CD14-positive monocyte (primary cell): ENCODE measurements at regions not wholly inside any gene's neighbourhood (a gene's known extent, or its start where the extent isn't known, plus 50 kb on each side); places are given as distances from the start of the nearest gene placed in this dataset.

Experiments used
- DNase-seq, 3 donors: peaks; one replicate each; pipeline ENCODE4 v3.0.0-alpha.2; 2011 to 2022
- H2AFZ ChIP-seq: 2 replicates; pipeline ENCODE4 v1.6.0; 2012; ENCODE audit warnings: mild to moderate bottlenecking, low read depth, low read length, inconsistent platforms; ENCODE audit not compliant: insufficient read depth, poor library complexity, severe bottlenecking
- H3K27ac ChIP-seq, 2 donors: 1 replicate in 1 of 2; 2 replicates in 1 of 2; pipeline ENCODE4 v1.5.1; 2012 to 2013; ENCODE audit warnings: low read length in 2 of 2, control low read depth in 1 of 2, inconsistent platforms in 1 of 2, low read depth in 1 of 2, mild to moderate bottlenecking in 1 of 2
- H3K27me3 ChIP-seq, 2 donors: one replicate each; pipeline versions ENCODE4 v1.6.0 to v1.6.1; 2011 to 2013; ENCODE audit warnings: low read length in 2 of 2; ENCODE audit not compliant: control insufficient read depth in 2 of 2, insufficient read depth in 2 of 2
- H3K36me3 ChIP-seq, 2 donors: replicated peaks in 1 of 2; 1 replicate in 1 of 2; 2 replicates in 1 of 2; pipeline versions ENCODE4 v1.5.1 to v1.6.1; 2012 to 2013; ENCODE audit warnings: low read length in 2 of 2, control low read depth in 1 of 2, inconsistent platforms in 1 of 2, mild to moderate bottlenecking in 1 of 2; ENCODE audit not compliant: insufficient read depth in 2 of 2, control insufficient read depth in 1 of 2
- H3K4me1 ChIP-seq, 2 donors: 1 replicate in 1 of 2; 2 replicates in 1 of 2; pipeline versions ENCODE4 v1.5.1 to v1.6.1; 2012 to 2013; ENCODE audit warnings: low read length in 2 of 2, control low read depth in 1 of 2, inconsistent platforms in 1 of 2, mild to moderate bottlenecking in 1 of 2, moderate library complexity in 1 of 2; ENCODE audit not compliant: insufficient read depth in 2 of 2, control insufficient read depth in 1 of 2
- H3K4me2 ChIP-seq: replicated peaks from 2 replicates; pipeline ENCODE3; 2012; ENCODE audit warnings: low read length, moderate library complexity, mild to moderate bottlenecking; ENCODE audit not compliant: poor library complexity, severe bottlenecking; ENCODE audit errors: extremely low read depth
- H3K4me3 ChIP-seq, 3 experiments: fragments of 200-600 bp in 1 of 3; sonication (generic) in 1 of 3; replicated peaks in 1 of 3; 1 replicate in 2 of 3; 2 replicates in 1 of 3; pipeline ENCODE4 v1.5.1; 2011 to 2013; ENCODE audit warnings: low read length in 3 of 3, mild to moderate bottlenecking in 3 of 3, control low read depth in 2 of 3, low read depth in 2 of 3, inconsistent platforms in 1 of 3, moderate library complexity in 1 of 3
- H3K79me2 ChIP-seq: 2 replicates; pipeline ENCODE4 v1.6.0; 2012; ENCODE audit warnings: mild to moderate bottlenecking, control low read depth, inconsistent platforms, low read length, moderate library complexity; ENCODE audit not compliant: insufficient read depth
- H3K9ac ChIP-seq: 2 replicates; pipeline ENCODE4 v1.6.0; 2017; ENCODE audit warnings: low read length, mild to moderate bottlenecking; ENCODE audit not compliant: insufficient read depth, poor library complexity, severe bottlenecking
- H3K9me3 ChIP-seq, 2 donors: replicated peaks in 1 of 2; 1 replicate in 1 of 2; 2 replicates in 1 of 2; pipeline versions ENCODE4 v1.5.1 to v1.6.1; 2012 to 2013; ENCODE audit warnings: low read length in 2 of 2, control low read depth in 1 of 2; ENCODE audit not compliant: control insufficient read depth in 1 of 2, insufficient read depth in 1 of 2
- H4K20me1 ChIP-seq: 2 replicates; pipeline ENCODE4 v1.6.0; 2012; ENCODE audit warnings: mild to moderate bottlenecking, low read length, control low read depth, moderate library complexity; ENCODE audit not compliant: insufficient read depth
- H3K27ac Mint-ChIP-seq, 7 donors: one replicate each; pipeline ENCODE4 v1.8.0; 2020; ENCODE audit warnings: mild to moderate bottlenecking in 7 of 7, mixed read lengths in 7 of 7, moderate library complexity in 6 of 7, inconsistent platforms in 2 of 7
- H3K27me3 Mint-ChIP-seq, 3 donors: one replicate each; pipeline ENCODE4 v1.8.0; 2021 to 2022; ENCODE audit warnings: low read depth in 3 of 3, mild to moderate bottlenecking in 3 of 3, mixed read lengths in 3 of 3, moderate library complexity in 3 of 3, inconsistent platforms in 1 of 3
- H3K36me3 Mint-ChIP-seq, 2 donors: one replicate each; pipeline ENCODE4 v1.8.0; 2020; ENCODE audit warnings: mixed read lengths in 2 of 2, inconsistent platforms in 1 of 2, mild to moderate bottlenecking in 1 of 2
- H3K4me1 Mint-ChIP-seq: one replicate; pipeline ENCODE4 v1.8.0; 2020; ENCODE audit warnings: mild to moderate bottlenecking, mixed read lengths
- H3K4me3 Mint-ChIP-seq, 2 donors: one replicate each; pipeline ENCODE4 v1.8.0; 2020; ENCODE audit warnings: mild to moderate bottlenecking in 2 of 2, mixed read lengths in 2 of 2, moderate library complexity in 1 of 2
- H3K9me3 Mint-ChIP-seq, 7 donors: one replicate each; pipeline ENCODE4 v1.8.0; 2020 to 2022; ENCODE audit warnings: mixed read lengths in 7 of 7, mild to moderate bottlenecking in 6 of 7, moderate library complexity in 6 of 7, inconsistent platforms in 2 of 7
- WGBS: methylation state at CpG from one replicate; pipeline ENCODE4 v1.1.5; 2013; ENCODE audit warnings: missing lambda C conversion rate; ENCODE audit not compliant: insufficient coverage; 5-methylcytosine and 5-hydroxymethylcytosine counted together
- intact Hi-C, 2 donors: fragments of 100-400 bp; cut with micrococcal nuclease; formaldehyde crosslinking; loops; one replicate each; pipeline versions ENCODE4 v1.15.0 to v1.15.1; 2023
- TF ChIP-seq, protein P1 (sequence below): fragments of 200-600 bp; IDR thresholded peaks from one replicate; pipeline ENCODE4 v1.8.0; 2022; ENCODE audit warnings: antibody characterized with exemption, mild to moderate bottlenecking

DNA sequence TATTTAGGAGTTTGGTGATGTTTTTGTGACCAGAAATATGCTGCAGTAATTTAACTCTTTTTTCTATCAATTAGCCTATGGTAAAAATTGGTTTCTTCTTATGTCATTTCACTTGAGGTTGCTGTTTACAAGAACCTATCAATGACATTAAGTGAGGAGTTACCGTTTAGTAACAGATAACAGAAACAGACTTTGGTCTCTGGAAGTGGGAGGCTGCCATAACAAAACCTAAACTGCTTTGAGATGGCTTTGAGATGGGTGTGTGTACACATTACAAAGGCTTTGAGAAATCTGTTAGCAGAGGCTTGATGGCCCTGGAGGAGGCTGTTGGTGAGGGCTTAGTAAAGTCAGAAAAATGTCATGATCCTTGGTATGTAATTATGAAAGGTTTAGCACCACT is 90.0 kb downstream of the TMEM114 start:
- H3K4me3 ChIP-seq: no peak overlapping the region
- TF ChIP-seq, protein P1, sequence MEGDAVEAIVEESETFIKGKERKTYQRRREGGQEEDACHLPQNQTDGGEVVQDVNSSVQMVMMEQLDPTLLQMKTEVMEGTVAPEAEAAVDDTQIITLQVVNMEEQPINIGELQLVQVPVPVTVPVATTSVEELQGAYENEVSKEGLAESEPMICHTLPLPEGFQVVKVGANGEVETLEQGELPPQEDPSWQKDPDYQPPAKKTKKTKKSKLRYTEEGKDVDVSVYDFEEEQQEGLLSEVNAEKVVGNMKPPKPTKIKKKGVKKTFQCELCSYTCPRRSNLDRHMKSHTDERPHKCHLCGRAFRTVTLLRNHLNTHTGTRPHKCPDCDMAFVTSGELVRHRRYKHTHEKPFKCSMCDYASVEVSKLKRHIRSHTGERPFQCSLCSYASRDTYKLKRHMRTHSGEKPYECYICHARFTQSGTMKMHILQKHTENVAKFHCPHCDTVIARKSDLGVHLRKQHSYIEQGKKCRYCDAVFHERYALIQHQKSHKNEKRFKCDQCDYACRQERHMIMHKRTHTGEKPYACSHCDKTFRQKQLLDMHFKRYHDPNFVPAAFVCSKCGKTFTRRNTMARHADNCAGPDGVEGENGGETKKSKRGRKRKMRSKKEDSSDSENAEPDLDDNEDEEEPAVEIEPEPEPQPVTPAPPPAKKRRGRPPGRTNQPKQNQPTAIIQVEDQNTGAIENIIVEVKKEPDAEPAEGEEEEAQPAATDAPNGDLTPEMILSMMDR: no peak
- H4K20me1 ChIP-seq: no peaks in the 10 kb centered on the region
- Mint-ChIP-seq H3K9me3 (peaks cover 0 to 5% (median 2%) of the 10 kb centered on the region in 7 donors), H3K27me3 (peaks cover 3 to 4% (median 3%) of the 10 kb centered on the region in 3 donors), H3K4me1 (peaks cover under 1% of the 10 kb centered on the region), H3K4me3 (no peak overlapping the region), H3K27ac (no peak overlapping the region), H3K36me3 (no peaks in the 10 kb centered on the region)
- H3K9ac ChIP-seq: no peak overlapping the region
- H3K4me2 ChIP-seq: no peak overlapping the region
- H3K36me3 ChIP-seq: no peaks in the 10 kb centered on the region
- no peak for DNase-seq
- no peaks in the 10 kb centered on the region for H3K27me3 ChIP-seq
- H2AFZ ChIP-seq: no peak overlapping the region
- H3K4me1 ChIP-seq: no peaks in the 10 kb centered on the region
- WGBS: no CpG with 5 or more reads among the region's 1 CpG
- H3K9me3 ChIP-seq: no peaks in the 10 kb centered on the region
- H3K27ac ChIP-seq: no peak overlapping the region
- no peaks in the 10 kb centered on the region for H3K79me2 ChIP-seq
- intact Hi-C loops: no loop called here

DNA sequence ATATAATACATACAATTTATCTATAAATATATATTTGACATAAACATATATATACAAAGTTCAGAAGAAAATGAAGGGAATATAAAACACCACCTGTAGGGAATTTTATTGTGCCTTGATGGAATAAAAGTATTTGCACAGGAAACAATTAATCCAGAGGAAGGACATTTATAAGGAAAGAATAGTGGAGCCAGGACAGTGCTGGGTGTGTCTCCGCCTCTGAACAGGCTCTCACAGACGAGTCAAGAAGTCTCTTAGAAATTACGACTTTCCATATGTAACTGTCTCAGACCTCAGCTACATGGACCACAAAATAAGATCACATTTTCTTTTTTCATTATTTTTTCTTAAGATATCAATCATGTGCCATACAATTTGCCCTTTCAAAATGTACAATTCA is 93.9 kb downstream of the TMEM114 start:
- Mint-ChIP-seq H3K4me1 (no peaks in the 10 kb centered on the region), H3K4me3 (no peak overlapping the region), H3K36me3 (no peaks in the 10 kb centered on the region), H3K9me3 (peaks cover 0 to 5% (median 0%) of the 10 kb centered on the region in 7 donors), H3K27me3 (peaks cover 0 to 3% (median 0%) of the 10 kb centered on the region in 3 donors), H3K27ac (no peak overlapping the region)
- H3K27me3 ChIP-seq: no peaks in the 10 kb centered on the region
- WGBS: no CpG with 5 or more reads among the region's 3 CpGs
- H3K9me3 ChIP-seq: no peaks in the 10 kb centered on the region
- no peak overlapping the region for H3K4me2 ChIP-seq
- no peaks in the 10 kb centered on the region for H4K20me1 ChIP-seq
- intact Hi-C loops: no loop called here
- no peaks in the 10 kb centered on the region for H3K79me2 ChIP-seq
- DNase-seq: no peak
- no peak overlapping the region for H3K9ac ChIP-seq
- TF ChIP-seq, protein P1: no peak
- no peak overlapping the region for H3K27ac ChIP-seq
- H2AFZ ChIP-seq: no peak overlapping the region
- no peaks in the 10 kb centered on the region for H3K36me3 ChIP-seq
- H3K4me1 ChIP-seq: no peaks in the 10 kb centered on the region
- no peak overlapping the region for H3K4me3 ChIP-seq
